ENCODE measurements at regions not wholly inside any gene's neighbourhood (a gene's known extent, or its start where the extent isn't known, plus 50 kb on each side); places are given as distances from the start of the nearest gene placed in this dataset.
"Not testable (repeated sequence)": the region's sequence is repeated elsewhere in the genome, so short reads cannot be mapped to it uniquely, and the experiment has no call there.

DNA sequence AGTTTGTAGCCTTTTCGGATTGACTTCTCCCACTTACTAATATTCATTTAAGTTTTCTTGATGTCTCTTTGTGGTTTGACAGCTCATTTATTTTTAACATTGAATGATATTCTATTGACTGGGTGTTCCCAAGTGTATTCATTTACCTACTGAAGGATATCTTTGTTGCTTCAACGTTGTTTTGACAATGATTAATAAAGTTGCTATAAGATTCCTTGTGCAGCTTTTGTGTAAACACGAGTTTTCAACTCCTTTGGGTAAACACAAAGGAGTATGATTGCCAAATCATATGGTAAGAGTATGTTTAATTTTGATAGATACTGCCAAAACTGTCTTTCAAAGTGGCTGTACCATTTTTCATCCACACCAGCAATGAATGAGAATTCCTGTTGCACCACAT lies 1200.9 kb downstream of the DSC3 start:
- no peak for DNase-seq

DNA sequence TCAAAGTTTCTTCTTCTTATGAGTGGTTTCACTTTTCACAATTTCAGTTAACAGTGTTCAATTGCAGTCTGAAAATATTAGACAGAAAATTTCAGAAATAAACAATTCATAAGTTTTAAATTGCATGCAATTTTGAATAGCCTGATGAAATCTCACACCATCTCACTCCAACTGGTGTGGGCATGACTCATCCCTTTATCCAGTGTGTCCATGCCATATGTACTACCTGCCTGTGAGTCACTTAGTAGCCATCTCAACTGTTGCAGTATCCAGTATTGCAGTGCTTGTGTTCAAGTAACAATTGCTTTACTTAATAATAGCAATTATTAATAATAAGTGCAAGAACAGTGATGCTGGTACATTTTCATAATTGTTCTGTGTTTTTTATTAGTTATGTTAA lies 1202.5 kb downstream of the DSC3 start:
- DNase-seq: no peak

GRCh38 chr18:29838961-29839360 lies 1203.6 kb downstream of the DSC3 start:
- DNase-seq: not testable (repeated sequence)

- no peak for DNase-seq
Observed at GRCh38 chr18:29838556-29838955, 1204.0 kb downstream of the DSC3 start.

GRCh38 chr18:29823671-29824070 lies 1218.9 kb downstream of the DSC3 start:
- DNase-seq: no peak

- DNase-seq: no peak
Observed at GRCh38 chr18:29821544-29821943, 1221.0 kb downstream of the DSC3 start.

- DNase-seq: no peak
Observed at GRCh38 chr18:29811519-29811918, 1231.0 kb downstream of the DSC3 start.

DNA sequence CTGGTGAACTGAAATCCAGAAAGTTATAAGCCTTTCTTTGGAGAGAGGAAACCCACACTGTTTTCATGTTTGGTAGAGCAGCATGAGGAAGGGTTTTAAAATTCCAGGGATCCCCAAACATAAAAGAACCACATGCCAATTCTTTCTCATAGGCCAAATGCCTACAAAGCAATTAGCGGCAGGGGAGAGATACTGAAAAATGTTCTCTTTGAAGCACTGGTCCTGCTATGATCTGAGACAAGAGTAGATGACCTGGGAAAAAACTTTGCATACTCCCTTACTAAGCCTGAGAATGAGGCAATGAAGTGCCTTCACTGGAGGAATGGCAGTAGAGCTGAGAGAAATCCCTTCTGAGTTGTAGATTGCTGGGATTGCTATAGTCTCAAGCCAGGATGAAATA lies 1261.7 kb downstream of the DSC3 start:
- no peak for DNase-seq

- no peak for DNase-seq
Observed at GRCh38 chr18:29779096-29779495, 1263.4 kb downstream of the DSC3 start.

GRCh38 chr18:29753379-29753778 lies 1289.2 kb downstream of the DSC3 start:
- no peak for DNase-seq

- no peak for DNase-seq
Observed at GRCh38 chr18:29749704-29750103, 1292.8 kb downstream of the DSC3 start.

GRCh38 chr18:29741461-29741860 lies 1301.1 kb downstream of the DSC3 start:
- no peak for DNase-seq

DNA sequence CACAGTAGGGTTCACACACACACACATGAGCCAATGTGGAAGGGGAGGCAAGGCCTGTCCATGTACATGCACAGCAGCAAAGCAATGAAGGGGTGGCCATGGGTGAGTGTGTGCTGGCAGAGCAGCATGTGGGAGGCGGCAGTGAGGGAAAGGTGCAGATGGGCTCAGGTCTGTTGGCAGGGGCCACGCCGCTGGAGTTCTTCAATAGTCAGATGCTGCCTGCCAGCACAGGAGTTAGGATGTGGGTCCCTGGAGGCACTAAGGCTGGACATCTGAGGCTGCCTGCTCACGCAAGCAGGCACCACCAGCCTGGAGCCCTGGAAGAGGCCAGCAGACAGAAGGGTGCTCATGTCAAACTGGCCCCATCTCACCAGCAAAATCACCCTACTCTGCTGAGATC lies 1304.9 kb downstream of the DSC3 start:
- no peak for DNase-seq

DNA sequence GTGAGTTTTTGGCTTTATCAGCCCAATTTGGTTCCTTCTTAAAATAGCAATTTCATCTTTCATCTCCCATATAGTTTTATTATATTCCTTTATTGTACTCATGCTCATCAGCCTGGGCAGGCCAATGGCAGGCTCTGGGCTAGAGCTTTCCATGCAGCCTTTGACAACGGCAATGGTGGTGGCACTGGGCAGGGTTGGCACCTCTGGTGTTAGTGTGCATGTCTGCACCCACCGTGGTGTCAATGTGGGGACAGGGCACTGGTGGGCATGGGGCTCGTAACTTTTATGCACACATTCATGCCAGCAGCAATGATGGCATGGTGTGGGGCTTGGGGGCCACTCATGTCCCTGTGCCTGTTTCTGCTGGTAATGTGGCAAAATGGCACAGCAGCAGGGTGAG lies 1305.4 kb downstream of the DSC3 start:
- no peak for DNase-seq

DNA sequence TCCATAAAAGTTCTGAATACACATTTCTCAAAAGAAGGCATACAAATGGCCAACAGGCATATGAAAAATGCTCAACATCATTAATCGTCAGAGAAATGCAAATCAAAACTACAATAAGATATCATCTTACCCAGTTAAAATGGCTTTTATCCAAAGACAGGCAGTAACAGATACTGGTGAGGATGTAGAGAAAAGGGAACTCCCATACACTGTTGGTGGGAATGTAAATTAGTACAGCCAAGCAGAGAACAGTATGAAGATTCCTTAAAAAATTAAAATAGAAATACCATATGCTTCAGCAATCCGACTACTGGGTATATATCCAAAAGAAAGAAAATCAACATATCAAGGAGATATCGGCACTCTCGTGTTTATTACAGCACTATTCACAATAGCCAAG lies 1312.5 kb downstream of the DSC3 start:
- no peak for DNase-seq

DNA sequence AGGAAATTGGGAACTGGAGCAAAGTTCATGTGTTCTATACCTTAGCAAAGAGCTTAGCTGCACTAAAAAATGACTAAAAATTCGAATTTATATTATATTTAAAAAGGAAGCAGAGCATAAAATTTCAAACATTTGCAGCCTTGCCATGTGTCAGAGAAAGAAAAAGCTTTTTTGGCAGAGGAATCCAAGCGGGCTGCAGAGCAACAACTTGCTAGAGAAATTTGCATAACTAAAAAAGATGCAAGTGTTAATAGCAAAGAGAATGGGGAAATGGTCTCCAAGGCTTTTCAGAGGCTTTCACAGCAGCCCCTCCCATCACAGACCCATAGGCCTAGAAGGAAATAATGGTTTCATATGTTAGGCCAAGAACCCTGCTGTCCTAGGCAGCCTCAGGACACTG lies 1315.9 kb downstream of the DSC3 start:
- no peak for DNase-seq

- DNase-seq: not testable (repeated sequence)
Observed at GRCh38 chr18:29723486-29723885, 1319.1 kb downstream of the DSC3 start.

DNA sequence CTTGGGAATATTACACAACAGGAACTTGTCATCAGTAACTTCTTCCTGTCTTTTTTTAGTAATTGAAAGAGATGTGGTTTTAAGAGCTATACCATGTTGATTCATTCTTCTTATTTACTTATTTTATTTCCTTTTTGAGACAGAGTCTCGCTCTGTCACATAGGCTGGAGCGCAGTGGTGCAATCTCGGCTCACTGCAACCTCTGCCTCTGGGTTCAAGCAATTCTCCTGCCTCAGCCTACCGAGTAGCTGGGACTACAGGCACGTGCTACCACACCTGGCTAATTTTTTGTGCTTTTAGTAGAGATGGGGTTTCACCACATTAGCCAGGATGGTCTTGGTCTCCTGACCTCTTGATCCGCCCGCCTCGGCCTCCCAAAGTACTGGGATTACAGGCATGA lies 1326.6 kb downstream of the DSC3 start:
- DNase-seq: not testable (repeated sequence)

DNA sequence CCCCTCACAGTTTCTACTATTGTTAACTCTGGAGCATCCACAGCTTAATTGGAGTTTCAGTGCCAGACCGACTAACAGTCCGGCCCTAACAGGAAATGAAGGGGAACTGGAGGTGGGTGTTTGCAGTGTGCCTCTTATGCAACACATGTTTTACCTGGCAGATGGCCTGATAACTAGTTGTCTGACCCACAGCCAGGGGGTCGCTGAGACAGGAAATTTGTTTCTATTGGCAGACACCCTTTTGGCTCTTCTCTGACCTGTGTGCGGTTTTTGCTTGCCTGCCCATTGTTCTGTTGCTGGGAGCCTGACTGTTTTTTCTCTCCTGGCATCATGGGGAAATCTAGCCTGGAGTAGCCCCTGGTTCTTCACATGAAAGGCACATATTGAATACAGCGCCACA lies 1329.8 kb downstream of the DSC3 start:
- DNase-seq: no peak

DNA sequence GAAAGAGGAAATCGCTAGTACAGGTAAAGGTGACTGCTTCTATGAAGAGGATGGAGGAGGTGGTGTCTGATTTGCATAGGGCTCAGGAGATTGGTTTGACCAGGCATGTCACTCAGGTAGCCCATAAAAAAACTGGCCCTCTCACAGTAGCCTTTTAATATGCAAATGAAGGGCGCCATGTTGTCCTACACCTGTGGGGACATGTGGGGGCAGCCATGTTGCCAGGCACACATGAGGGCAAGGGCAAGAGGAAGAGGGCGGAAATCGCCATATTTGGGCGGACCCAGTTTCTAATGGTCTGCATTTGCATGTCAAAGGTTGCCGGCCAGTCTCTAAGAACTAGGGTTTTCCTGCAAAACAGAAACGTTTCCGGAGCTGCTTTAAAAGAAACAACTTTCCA lies 1330.6 kb downstream of the DSC3 start:
- DNase-seq: no peak

DNA sequence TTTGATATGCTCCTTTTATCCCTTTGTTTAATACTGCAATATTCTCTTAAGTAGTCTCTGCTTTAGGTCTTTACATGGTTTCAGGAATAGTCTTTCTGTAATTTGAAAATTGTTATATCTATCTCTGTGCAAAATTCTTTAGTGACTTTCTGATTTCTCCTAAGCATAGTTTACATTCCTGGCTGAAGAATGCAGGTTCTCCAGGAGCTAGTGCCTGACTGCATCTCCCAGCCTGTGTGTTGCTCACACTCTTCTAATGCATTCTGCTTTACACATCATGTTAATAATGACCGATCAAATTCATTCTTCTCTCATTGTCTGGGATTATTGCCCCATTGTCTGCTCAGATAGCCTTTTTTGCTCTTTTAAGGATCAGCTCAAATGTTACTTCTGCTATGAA lies 1349.2 kb downstream of the DSC3 start:
- DNase-seq: no peak

DNA sequence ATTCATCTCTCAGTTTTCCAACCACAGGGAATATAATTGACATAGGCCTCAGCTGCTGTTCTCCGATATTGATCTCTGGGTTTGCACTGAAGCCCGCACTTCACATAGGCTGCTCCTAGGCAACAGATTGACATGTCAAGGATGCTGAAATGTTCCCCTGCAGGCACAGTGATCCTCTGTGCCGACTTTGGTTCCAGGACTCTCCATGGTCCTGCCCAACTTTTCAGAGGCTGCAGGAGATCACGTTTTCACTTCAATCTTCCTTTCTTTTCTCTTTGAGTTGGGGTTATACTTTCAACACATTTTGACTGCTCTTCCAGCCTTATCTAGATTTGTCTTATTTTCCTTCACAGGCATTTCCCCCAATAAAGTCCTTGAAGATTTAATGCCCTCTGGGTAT lies 1361.0 kb downstream of the DSC3 start:
- DNase-seq: no peak

DNA sequence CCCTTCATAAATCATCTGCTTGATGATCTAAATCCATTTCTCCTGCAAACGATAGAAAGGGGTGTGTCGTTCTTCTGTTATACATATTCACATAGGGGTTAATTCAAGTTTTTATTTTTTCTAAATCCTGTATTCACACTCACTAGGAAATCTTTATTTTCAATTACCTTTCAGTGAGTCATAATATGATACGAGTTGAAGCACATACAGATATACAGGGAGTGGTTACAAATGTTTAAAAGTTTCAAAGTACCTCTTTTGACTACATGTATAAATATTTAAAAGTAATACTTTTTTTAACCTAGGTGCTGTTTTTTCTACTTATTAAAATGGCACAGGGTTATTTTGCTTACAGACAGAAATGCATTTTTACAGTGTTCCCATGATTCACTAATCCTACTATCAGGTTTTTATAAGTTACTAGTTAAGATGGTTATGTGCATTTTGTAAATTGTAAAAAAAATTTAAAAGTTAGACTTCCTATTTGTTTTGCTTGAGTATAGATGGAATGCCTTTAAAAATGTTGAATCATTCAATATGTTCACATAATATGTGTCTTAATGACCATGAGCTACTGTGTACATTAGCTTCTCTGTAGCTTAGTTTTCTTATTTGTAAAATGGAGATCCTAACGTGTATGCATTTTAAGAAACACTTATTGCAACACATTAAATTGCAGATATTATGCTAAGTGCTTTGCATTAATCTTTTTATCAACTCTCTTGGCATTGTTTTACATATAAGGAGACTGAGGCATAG lies 1378.1 kb downstream of the DSC3 start:
- DNase-seq: no peak

DNA sequence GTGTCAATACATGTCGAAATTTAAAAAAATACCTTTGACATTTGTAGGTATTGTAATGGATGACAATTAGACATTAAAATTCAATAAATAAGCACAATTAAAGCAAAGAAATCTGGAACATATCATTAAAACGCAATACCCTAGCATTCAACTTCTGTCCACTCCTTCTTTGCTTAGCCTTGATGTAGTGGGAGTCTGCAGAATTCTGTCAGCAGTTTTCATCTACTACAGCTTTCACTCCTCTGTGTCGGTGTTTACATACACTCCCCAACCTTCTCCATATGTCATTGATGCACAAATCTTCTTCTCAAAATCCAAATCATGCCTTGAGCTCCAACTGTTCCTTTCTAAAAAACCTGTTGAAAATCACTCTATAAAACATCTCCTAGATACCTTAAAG lies 1380.6 kb downstream of the DSC3 start:
- DNase-seq: no peak

DNA sequence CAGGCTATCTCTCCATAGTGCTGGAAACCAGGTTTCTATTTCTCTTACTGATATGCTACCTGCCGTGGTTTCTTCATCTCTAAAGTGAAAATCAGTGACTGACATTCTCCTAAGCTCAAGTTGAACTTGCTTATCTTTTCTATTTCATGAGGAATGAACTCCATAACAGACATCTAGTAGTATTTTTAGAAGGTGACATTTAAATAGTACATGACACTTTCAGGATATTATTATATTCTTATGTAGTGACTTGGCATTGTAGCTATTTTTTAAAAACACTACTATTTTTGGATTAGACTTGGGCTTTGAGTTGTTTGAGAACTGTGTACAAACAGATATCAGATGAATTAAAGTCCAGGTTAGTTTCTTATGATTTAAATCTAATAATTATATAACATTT lies 1381.8 kb downstream of the DSC3 start:
- DNase-seq: no peak

All from occipital lobe (tissue), 1 donor.